HG03565 (cell line): ENCODE measurements at regions not wholly inside any gene's neighbourhood (a gene's known extent, or its start where the extent isn't known, plus 50 kb on each side); places are given as distances from the start of the nearest gene placed in this dataset.
"Not testable (repeated sequence)": the region's sequence is repeated elsewhere in the genome, so short reads cannot be mapped to it uniquely, and the experiment has no call there.

Experiments used
- ATAC-seq: cut with Tn5 transposase; IDR thresholded peaks from one replicate; pipeline ENCODE4 v1.9.1; 2021; ENCODE audit warnings: mild to moderate bottlenecking, moderate library complexity; ENCODE audit not compliant: unreplicated experiment

DNA sequence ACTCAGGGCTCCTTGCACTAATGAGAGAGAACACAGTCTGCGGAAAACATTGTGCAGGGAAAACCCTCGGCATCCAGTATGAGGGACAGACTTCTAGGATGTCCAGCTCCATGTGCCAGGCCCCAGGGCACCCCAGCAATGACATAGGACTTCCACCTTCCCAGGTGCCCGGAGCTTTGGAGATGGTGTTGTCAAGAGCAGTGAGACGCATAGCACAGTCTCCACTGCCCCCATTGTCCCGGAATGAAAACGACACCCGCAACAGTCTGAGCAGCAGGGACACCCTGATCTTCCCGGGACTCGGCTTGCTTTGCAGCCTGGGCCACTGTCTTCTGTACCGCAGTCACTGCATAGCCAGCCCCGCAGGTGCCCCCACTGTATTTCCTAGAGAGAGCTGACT is 339.2 kb upstream of the ADARB2 start:
- no peak for ATAC-seq

DNA sequence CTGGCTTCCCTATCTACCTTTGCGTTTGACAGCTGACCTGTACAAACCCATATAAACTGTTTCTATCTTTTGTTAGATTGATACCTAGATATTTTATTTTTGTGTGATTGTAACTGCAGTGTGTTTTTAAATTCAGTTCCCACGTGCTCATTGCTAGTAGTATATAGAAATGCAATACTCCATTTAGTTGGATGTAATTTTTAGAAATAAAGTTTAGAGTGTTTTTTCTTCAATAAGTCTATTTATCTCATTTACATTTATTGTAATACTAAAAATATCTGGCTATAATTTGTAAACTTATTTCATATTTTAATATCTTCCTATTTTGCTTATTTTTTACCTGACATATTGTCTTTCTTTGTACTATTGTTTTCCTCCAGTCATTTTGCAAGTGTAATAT is 329.7 kb upstream of the ADARB2 start:
- ATAC-seq = no peak

DNA sequence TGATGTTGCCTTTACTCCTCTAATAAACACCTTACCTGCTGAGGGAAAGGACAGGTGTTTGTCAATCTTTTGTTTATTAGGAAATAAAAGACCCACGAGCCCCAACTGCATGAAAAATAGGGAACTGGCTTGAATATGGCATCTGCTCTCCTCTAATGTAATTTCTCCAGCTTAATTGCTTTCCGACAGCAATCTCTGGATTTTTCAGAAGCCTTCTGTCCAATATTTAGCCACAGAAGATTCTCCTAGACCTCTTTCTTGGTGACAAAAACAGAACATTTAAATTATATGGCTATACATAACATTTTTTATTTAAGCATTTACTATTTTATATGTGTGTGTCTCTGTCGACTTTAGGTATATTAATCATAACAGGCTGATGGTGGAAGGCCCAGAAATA is 317.4 kb upstream of the ADARB2 start:
- ATAC-seq = no peak

DNA sequence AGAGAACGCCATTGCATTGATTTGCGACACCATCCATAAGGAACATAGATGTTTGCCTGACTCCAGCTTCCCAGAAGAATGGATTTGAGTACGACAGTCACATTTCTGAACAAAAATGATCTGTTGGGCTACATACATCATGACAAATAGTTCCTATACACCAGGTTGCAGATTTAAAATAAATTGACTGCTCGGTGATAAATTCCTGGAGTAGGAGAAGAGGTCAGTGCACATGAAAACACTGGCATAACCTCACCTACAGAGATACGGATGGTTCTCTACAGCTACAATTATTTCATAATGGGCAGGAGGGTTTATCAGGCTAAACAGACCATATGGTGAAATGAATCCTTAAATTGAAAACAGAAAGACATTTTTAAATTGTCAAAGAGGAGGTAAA is 316.5 kb upstream of the ADARB2 start:
- ATAC-seq = no peak

- no peak for ATAC-seq
Observed at GRCh38 chr10:2051108-2051507, 313.8 kb upstream of the ADARB2 start.

DNA sequence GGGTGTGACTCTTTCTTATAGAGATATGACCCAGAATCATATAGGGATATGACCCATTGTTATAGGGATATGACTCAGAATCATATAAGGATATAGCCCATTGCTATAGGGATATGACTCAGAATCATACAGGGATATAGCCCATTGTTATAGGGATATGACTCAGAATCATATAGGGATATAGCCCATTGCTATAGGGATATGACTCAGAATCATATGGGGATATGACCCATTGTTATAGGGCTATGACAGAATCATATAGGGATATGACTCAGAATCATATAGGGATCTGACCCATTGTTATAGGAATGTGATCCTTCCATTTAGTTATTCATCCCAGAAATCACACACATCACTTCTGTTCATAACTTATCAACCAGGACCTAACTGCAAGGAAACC is 312.2 kb upstream of the ADARB2 start:
- no peak for ATAC-seq

DNA sequence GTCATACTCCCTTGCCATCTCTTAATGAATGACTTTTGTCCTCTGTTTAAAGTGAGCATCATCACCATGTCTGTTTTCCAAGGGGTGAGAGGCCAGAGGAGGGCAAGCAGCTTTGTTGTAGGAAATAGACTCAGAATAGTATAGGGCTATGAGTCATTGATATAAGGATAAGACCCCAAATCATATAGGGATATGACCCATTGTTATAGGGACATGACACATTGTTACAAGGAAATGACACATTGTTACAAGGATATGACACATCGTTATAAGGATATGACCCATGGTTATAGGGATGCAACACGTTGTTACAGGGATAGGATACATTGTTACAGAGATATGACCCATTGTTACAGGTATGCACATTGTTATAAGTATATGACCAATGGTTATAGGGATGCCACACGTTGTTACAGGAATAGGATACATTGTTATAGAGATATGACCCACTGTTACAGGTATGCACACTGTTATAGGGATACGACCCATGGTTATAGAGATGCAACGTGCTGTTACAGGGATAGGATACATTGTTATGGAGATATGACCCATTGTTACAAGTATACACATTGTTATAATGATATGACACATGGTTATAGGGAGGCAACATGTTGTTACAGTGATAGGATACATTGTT is 311.1 kb upstream of the ADARB2 start:
- ATAC-seq = no peak

GRCh38 chr10:2047679-2048078 is 310.4 kb upstream of the ADARB2 start:
- no peak for ATAC-seq

- no peak for ATAC-seq
Observed at GRCh38 chr10:2043379-2043778, 306.1 kb upstream of the ADARB2 start.

GRCh38 chr10:2038036-2038435 is 300.7 kb upstream of the ADARB2 start:
- ATAC-seq = no peak

GRCh38 chr10:2037246-2037645 is 299.9 kb upstream of the ADARB2 start:
- no peak for ATAC-seq

DNA sequence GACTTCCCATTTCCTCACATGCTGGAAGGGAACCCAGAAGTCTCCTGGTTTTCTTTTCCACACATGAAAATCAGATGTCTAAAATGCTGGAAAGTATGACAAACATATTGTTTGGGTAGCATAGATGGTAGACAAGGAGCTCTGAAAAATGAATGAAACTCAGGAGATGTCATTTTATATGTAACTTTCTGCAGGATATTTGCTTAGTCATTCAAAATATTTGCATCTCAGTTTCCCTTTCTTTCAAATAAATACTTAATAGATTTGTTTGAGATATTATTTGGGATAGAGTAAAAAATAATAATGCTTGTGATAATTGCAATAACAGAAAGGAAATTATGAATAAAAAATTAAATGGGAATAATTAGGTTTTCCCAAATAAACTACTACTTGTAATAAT is 298.9 kb upstream of the ADARB2 start:
- no peak for ATAC-seq

DNA sequence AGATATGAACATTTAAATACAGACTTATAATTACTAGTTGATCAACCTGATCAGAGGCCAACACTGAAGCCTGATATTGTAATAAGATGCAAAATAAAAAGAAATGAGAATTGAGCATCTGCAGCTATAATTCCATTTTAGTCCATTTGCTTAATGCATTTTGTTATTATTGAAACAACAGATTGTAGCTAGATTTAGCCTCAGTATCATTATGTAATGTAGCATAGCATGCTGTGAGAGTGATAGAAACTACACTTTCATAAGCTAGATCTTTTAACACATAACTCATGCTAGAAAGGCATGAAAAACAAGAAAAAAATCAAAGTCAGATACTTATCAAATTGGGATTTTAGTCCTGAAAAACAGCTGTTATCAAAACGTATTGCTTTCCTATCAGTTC is 292.7 kb upstream of the ADARB2 start:
- no peak for ATAC-seq

DNA sequence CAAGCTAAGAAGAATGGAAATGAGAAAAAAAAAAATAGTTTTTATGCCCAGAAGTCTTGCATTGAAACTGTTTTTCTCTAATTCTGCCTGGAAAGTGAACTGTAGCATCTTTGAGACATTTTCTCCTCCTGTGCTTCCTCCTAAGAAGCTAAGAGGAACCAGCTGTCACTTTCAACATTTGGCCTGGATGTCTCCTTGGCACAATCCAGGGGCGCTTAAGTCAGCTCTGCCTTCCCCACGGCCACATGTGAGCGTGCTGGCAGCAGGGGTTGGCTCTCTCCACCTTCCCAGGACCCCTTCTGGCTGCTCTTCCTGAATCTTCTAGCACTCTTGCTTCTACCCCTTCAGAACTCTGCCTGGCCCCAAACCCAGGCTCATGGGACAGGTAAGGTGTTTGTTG is 289.6 kb upstream of the ADARB2 start:
- no peak for ATAC-seq

- not testable (repeated sequence) for ATAC-seq
Observed at GRCh38 chr10:2024750-2025149, 287.4 kb upstream of the ADARB2 start.

DNA sequence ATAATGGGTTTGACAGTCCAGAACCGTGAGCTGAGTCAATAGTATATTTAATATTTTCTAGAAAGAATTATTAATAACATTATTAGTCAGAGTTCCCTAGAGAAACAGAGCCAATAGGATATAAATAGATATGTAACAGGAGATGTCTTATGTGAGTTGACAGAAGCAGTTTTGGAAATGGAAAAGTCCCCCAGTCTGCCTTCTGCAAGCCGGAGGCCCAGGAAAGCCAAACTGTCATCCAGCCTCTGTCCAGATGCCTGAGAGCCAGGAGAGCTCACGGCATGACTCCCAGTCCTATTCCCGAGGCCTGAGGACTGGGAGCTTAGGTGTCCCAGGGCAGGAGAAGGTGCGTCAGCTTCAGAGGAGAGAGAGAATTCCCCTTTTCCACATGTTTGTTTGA is 286.4 kb upstream of the ADARB2 start:
- no peak for ATAC-seq

DNA sequence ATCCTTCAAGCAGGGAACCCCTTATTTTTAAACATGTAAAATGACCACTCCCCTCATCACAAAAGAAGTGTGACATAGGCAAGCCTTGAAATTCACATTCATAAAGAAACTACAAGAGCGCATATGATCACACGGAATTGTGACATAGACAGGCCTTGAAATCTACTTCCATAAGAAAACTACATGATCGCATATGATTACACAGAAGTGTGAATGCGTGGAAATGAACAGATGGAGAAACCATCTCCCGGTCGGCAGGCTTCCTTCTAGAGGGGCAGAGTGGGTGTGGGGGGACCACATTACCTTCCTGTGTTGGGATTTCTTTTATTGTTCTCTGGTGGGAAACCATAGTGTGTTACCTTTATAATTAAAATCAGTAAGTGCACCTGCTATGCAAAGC is 285.1 kb upstream of the ADARB2 start:
- ATAC-seq = no peak

DNA sequence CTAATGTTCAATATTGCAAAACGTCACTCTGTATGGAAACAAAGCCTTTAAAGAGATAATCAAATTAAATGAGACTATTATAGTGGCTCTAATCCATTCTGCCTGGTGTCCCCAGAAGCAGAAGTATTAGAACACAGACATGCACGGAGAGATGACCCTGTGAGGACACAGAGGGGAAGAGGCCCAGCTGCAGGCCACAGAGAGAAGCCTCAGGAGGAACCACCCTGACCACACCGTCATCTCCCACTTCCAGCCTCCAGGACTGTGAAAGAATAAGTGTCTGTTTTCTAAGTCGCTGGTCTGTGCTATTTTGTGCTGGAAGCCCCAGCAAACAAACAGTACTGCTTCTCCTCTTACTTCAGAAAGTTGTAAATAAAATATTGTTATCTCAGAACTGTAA is 283.5 kb upstream of the ADARB2 start:
- ATAC-seq = no peak

DNA sequence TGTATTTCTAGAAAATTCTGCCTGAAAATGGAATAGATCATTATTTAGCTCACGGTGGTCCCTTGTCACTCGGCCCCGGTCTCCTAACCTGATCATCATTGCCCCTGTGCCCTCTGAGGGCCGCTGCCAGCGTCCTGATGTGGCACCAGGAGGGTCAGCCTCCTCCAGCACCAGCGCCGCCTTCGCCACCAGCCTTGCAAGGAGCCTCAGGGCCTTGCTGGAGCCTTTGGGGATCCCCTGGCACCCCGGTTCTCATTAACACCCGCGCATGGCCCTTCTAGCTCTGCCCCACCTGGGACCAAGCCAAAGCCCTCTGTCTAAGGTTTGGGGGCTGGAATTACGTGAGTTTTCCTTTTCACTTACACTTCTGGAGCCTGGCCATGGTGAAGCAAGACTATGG is 282.5 kb upstream of the ADARB2 start:
- no peak for ATAC-seq

- no peak for ATAC-seq
Observed at GRCh38 chr10:2019281-2019680, 282.0 kb upstream of the ADARB2 start.

GRCh38 chr10:2014541-2014940 is 277.2 kb upstream of the ADARB2 start:
- ATAC-seq = no peak

- no peak for ATAC-seq
Observed at GRCh38 chr10:2012209-2012608, 274.9 kb upstream of the ADARB2 start.

DNA sequence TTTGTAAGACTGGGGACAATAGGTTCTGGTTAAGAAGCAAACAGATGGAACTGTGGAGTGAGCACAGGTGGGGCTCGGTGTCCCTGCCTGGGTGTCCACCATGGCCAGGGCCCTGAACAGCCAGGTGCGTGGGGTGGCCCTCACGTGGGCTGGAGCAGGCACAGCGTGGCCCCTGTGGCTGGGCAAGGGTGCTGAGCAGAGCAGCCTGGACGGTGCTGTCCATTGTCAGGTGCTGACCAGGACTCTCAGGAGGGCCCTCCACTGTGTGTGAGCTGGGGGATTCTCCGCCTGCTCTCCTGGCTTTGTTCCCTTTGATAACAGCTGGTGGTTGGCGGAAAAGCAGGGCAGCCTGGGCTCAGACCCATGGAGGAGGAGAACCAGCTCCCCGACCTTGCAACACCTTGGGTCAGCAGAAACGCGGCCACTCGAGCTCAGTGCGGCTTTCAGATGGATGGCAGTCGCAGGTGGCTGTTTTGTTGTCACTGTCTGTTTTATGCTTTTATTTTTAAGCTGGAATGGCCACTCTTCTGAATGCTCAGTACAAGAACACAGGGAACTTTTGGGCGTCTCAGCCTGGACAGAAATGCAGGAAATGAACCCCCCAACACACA is 273.9 kb upstream of the ADARB2 start:
- ATAC-seq = no peak
